NCI-H1092 (cell line): ENCODE measurements at regions not wholly inside any gene's neighbourhood (a gene's known extent, or its start where the extent isn't known, plus 50 kb on each side); places are given as distances from the start of the nearest gene placed in this dataset.
"Not testable (repeated sequence)": the region's sequence is repeated elsewhere in the genome, so short reads cannot be mapped to it uniquely, and the experiment has no call there.

Experiments
- DNase-seq: peaks from one replicate; lab custom pipeline; 2025; lab: John Stamatoyannopoulos, UW

DNA sequence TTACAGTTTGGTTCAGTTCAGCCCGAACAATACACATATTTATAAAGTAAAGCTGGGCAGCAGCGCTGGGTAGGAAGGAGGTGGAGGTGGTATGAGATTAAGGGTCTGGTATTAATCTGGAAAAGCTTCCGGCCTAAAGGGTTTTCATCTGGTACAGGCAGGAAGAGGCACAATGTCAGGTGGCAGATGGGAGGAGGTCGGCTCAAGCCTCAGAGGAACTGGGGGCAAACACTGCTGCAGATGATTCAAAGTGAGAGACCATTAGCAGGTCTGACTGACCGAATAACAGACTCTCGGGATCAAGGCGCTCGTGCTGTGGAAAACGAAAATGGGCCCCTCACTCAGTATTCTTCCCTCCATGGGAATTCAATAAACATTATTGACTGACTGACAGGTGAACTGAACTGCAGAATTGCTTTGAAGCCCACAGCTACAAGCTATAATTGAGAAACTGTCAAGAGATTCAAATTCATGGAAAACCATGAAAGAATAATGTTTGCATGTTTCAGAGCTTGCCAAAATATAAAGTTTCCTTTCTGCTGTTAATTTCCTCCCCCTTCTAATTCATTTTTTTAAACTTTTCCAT is 75.3 kb downstream of the TMEM167A start:
- DNase-seq, result no peak

GRCh38 chr5:83000922-83001321 is 76.3 kb downstream of the TMEM167A start:
- DNase-seq, result no peak

DNA sequence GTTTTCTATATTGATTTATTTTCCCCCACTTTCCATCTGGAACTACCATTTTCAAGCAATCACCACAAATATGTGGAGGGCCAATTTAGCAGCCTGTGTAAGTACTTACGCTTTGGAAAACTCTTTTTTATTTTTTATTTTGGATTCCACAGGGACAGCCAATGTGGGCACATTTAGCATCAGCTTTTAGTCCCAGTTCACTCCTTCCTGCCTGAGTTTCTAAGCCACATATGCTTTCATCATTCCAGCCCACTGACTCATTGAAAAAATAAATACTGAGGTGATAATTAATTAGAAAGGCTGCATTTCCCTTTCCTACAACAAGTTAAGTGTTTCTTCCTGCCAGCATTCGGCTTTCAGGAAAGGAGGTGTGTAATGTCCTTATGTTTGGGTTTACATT is 76.8 kb downstream of the TMEM167A start:
- no peak for DNase-seq

DNA sequence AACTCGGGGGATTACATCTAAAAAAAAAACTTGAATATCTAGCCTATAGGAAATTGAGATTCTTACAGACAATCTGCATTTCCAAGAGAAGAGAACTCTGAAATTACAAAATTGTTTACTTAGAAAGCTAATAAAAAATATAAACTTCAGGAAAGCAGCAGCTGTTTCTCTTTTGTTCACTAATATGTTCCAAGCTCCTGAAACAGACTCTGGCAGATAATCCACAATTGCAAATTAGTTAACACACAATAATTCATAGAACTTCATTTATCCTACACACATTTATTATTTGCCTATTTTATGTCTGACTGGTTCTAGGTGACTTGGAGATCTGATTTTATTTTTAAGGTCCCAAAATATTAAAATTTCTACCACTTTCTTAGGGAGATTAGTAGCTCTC is 83.8 kb downstream of the TMEM167A start:
- DNase-seq, result no peak

DNA sequence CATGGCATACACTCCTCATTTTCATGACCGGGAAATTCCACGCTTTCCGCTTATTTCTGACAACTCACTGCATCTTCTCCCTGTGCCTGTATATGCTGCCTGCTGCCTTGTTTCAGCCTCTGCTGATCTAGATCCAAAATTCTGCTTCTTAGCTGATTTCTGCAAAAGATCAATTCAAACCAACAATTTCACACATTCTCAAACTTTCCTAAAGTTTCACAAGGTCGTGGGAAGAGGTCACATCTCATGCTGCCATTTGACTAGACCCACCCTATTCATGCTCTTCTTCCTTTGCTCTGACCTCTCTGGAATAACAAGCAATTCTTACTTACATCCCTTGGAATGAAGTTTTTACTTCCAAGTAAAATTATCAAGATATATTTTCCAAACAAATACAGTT is 84.5 kb downstream of the TMEM167A start:
- no peak for DNase-seq

GRCh38 chr5:82991678-82992323 is 85.4 kb downstream of the TMEM167A start:
- no peak for DNase-seq

GRCh38 chr5:82991059-82991458 is 86.1 kb downstream of the TMEM167A start:
- no peak for DNase-seq

- DNase-seq, result no peak
Observed at GRCh38 chr5:82987188-82987587, 90.0 kb downstream of the TMEM167A start.

DNA sequence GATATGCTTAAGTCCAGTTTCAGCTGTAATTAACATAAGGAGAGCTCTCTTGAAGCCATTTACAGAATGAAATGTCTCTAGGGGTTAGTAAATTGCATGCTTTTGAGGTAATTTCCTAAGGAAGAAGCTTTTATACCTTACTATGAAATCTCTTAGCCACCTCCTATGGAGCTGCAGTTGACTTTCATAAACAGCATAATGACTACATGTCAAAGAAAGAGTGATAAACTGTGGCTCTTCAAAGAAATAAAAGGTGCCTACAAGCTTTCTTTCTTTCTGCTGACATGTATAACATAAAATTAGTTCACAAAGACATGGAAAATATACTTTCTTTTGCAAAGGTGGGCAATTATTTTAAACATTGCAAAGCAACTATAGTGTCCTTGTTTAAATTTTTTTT is 90.8 kb downstream of the TMEM167A start:
- no peak for DNase-seq

GRCh38 chr5:82985763-82986162 is 91.4 kb downstream of the TMEM167A start:
- DNase-seq, result no peak

GRCh38 chr5:82984786-82985735 is 92.1 kb downstream of the TMEM167A start:
- no peak for DNase-seq

DNA sequence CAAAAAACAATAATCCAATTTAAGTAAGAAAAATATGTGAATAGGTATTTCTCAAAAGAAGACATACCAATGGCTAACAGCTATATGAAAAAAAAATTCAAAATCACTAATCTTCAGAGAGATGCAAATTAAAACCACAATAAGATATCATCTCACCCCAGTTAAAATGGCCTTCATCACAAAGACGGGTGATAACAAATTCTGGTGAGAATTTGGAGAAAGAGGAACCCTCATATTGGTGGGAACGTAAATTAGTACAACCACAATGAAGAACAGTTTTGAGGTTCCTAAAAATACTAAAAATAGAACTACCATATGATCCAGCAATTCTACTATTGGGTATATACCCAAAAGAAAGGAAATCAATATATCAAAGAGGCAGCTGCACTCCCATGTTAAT is 94.3 kb downstream of the TMEM167A start:
- no peak for DNase-seq

DNA sequence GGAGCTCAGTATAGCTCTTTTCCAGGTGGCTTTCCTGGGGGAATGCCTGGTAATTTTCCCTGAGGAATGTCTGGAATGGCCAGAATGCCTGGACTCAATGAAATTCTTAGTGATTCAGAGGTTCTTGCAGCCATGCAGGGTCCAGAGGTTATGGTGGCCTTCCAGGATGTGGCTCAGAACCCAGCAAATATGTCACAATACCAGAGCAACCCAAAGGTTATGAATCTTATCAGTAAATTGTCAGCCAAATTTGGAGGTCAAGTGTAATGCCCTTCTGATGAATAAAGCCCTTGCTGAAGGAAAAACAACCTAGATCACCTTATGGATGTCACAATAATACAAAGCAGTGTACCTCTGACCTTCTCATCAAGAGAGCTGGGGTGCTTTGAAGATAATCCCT is 100.3 kb downstream of the TMEM167A start:
- not testable (repeated sequence) for DNase-seq

- no peak for DNase-seq
Observed at GRCh38 chr5:82975812-82976211, 101.4 kb downstream of the TMEM167A start.

GRCh38 chr5:82975396-82975795 is 101.8 kb downstream of the TMEM167A start:
- no peak for DNase-seq

- not testable (repeated sequence) for DNase-seq
Observed at GRCh38 chr5:82974346-82974745, 102.8 kb downstream of the TMEM167A start.

GRCh38 chr5:82971901-82972300 is 105.3 kb downstream of the TMEM167A start:
- no peak for DNase-seq

GRCh38 chr5:82971034-82971806 is 106.0 kb downstream of the TMEM167A start:
- DNase-seq, result not testable (repeated sequence)

- not testable (repeated sequence) for DNase-seq
Observed at GRCh38 chr5:82969221-82969976, 107.8 kb downstream of the TMEM167A start.

- DNase-seq, result no peak
Observed at GRCh38 chr5:82967072-82967471, 110.1 kb downstream of the TMEM167A start.

DNA sequence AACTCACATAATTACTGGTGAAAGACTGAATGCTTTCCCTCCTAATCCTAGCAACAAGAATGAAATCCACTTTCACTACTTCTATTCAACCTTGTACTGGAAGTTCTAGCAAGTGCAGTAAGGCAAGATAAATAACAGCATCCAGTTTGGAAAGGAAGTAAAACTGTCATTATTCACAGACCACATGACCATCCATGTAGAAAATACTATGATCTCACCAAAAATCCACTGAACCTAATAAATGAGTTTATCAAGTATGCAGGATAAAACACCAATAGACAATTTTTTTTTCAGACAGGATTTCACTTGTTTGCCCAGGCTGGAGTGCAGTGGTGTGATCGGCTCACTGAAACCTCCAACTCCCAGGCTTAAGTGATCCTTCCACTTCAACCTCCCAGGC is 117.7 kb downstream of the TMEM167A start:
- DNase-seq, result no peak
